DND-41 (cell line): ENCODE measurements at regions not wholly inside any gene's neighbourhood (a gene's known extent, or its start where the extent isn't known, plus 50 kb on each side); places are given as distances from the start of the nearest gene placed in this dataset.

ENCODE experiments used
- ATAC-seq: fragments of 200-7000 bp; cut with Tn5 transposase; 3 replicates; pipeline ENCODE4 v1.9.1; 2021; ENCODE audit warnings: low read depth; ENCODE audit not compliant: insufficient read depth
- DNase-seq: peaks from one replicate; pipeline ENCODE4 v3.0.0-alpha.2; 2020
- H2AFZ ChIP-seq: 2 replicates; pipeline ENCODE4 v1.6.0; 2012; ENCODE audit warnings: low read depth, low read length
- H3K27ac ChIP-seq: 2 replicates; pipeline ENCODE4 v1.5.1; 2012; ENCODE audit warnings: low read length, inconsistent platforms
- H3K27me3 ChIP-seq: fragments of 200-600 bp; sonication (generic); 2 replicates; pipeline ENCODE4 v1.6.0; 2012; ENCODE audit warnings: low read length, mild to moderate bottlenecking, inconsistent platforms; ENCODE audit not compliant: insufficient read depth, poor library complexity
- H3K36me3 ChIP-seq: 2 replicates; pipeline ENCODE4 v1.5.1; 2012; ENCODE audit warnings: low read length, inconsistent platforms; ENCODE audit not compliant: insufficient read depth
- H3K4me1 ChIP-seq: 2 replicates; pipeline ENCODE4 v1.5.1; 2012; ENCODE audit warnings: mild to moderate bottlenecking, low read length; ENCODE audit not compliant: insufficient read depth
- H3K4me2 ChIP-seq: 2 replicates; pipeline ENCODE4 v1.6.0; 2012; ENCODE audit warnings: mild to moderate bottlenecking, moderate library complexity, low read length, inconsistent platforms; ENCODE audit not compliant: insufficient read depth
- H3K4me3 ChIP-seq, 2 experiments: fragments of 200-600 bp in 1 of 2; shearing (Covaris generic) in 1 of 2; 2 replicates each; pipeline ENCODE4 v1.5.1; 2012 to 2016; ENCODE audit warnings: inconsistent platforms in 2 of 2, low read length in 2 of 2, mild to moderate bottlenecking in 2 of 2, low read depth in 1 of 2, moderate library complexity in 1 of 2
- H3K79me2 ChIP-seq: 2 replicates; pipeline ENCODE4 v1.6.0; 2012; ENCODE audit warnings: low read length, inconsistent platforms; ENCODE audit not compliant: insufficient read depth
- H3K9ac ChIP-seq: 2 replicates; pipeline ENCODE4 v1.6.0; 2012; ENCODE audit warnings: low read depth, mild to moderate bottlenecking, inconsistent platforms, low read length, moderate library complexity
- H3K9me3 ChIP-seq: 2 replicates; pipeline ENCODE4 v1.5.1; 2012; ENCODE audit warnings: low read length, moderate library complexity, mild to moderate bottlenecking, inconsistent platforms; ENCODE audit not compliant: insufficient read depth, severe bottlenecking
- H4K20me1 ChIP-seq: 2 replicates; pipeline ENCODE4 v1.6.0; 2012; ENCODE audit warnings: low read length; ENCODE audit not compliant: insufficient read depth
- EZH2 ChIP-seq: IDR thresholded peaks from 3 replicates; pipeline ENCODE4 v1.6.1; 2012; ENCODE audit warnings: borderline replicate concordance, low read depth, mild to moderate bottlenecking, moderate library complexity, low read length, inconsistent platforms; ENCODE audit not compliant: severe bottlenecking
- TF ChIP-seq, protein P1 (sequence below): IDR thresholded peaks from 2 replicates; pipeline ENCODE4 v1.5.1; 2012; ENCODE audit warnings: borderline replicate concordance, low read length, moderate library complexity, mild to moderate bottlenecking; ENCODE audit not compliant: poor library complexity, severe bottlenecking; ENCODE audit errors: extremely low read depth

DNA sequence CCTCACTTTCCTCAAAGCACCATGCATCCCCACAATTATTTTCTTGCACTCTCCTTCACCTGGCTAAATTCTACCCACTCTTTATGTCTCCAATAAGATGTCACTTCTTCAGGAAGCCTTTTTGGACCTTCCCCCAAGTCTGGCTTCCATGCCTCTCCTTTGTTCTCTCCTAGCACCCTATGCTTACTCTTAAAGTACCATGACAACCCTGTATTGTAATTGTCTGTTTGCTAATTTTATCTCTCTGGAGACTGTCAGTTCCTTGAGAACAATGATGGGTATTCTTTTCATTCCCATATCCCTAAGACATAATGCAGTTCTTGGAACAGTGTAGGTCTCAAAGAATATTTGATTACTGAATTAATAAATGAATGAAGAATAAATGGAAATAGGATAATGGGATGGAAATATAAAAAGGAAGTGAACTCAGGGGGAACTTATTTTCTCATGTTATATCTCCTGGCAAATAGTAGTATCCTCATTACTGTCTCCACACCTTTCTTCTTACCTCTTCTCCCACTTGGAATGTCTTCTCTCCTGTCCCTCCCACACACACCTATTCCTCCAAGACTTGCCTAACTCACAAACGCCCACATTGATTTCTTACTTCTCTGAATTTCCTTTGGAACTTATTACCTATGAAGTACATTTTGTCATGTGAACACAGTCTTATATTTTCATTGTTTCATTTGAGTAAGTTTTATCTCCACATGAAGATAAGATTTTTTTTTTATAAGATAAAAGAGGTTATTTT lies 499.1 kb downstream of the NFIB start:
- Histone ChIP-seq H3K36me3 (no peaks in the 10 kb centered on the region), H3K79me2 (no peaks in the 10 kb centered on the region), H3K4me2 (no peak overlapping the region), H3K9ac (no peak overlapping the region), H3K4me3 (no peak overlapping the region), H2AFZ (no peak overlapping the region), H3K4me1 (no peaks in the 10 kb centered on the region), H3K27me3 (no peaks in the 10 kb centered on the region), H3K27ac (no peak overlapping the region), H3K9me3 (no peaks in the 10 kb centered on the region), H4K20me1 (no peaks in the 10 kb centered on the region)
- DNase-seq (no peak), ATAC-seq (no peak)
- no peak for TF ChIP-seq EZH2
- TF ChIP-seq, protein P1, sequence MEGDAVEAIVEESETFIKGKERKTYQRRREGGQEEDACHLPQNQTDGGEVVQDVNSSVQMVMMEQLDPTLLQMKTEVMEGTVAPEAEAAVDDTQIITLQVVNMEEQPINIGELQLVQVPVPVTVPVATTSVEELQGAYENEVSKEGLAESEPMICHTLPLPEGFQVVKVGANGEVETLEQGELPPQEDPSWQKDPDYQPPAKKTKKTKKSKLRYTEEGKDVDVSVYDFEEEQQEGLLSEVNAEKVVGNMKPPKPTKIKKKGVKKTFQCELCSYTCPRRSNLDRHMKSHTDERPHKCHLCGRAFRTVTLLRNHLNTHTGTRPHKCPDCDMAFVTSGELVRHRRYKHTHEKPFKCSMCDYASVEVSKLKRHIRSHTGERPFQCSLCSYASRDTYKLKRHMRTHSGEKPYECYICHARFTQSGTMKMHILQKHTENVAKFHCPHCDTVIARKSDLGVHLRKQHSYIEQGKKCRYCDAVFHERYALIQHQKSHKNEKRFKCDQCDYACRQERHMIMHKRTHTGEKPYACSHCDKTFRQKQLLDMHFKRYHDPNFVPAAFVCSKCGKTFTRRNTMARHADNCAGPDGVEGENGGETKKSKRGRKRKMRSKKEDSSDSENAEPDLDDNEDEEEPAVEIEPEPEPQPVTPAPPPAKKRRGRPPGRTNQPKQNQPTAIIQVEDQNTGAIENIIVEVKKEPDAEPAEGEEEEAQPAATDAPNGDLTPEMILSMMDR, result no peak

DNA sequence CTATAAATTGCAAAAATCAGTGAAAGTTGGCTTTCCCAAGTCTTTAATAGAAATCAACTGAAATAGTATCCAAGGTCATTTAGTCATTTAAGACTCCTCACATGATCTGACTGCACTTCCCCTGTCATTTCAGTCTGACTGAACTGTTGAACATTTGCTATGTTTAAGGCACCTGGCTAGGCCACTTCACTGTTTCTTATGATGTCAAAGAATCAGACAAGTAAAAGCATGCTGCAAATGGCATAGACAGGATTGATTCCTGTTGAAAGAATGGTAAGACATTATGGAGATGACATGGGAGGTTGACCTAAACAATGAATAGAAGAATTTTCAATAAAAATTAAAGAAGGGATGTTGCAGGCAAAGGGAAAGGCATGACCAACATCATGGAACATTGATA lies 502.1 kb downstream of the NFIB start:
- H3K36me3 ChIP-seq, result no peaks in the 10 kb centered on the region
- H2AFZ ChIP-seq, result no peak overlapping the region

DNA sequence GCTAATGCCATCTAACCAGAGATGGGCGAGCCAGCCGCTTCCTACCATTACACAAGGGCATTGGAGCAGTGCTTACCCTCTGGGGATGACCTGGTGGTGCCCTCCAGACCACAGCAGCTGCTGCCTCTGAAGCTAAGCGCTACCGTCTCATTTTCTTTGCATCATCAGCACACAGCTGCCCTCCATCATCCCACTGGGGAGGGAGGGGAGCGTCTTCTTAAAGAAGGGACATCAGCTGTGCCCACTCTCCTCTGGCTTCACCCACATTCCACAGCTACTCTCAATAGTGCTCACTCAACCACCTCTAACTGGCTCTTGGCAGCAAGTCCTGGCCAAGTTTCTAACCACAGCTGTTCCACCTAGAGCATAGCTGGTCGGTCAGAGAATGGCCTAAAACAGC lies 503.4 kb downstream of the NFIB start:
- Histone ChIP-seq H3K9ac (no peak overlapping the region), H3K27me3 (no peaks in the 10 kb centered on the region), H3K4me1 (no peaks in the 10 kb centered on the region), H3K9me3 (no peaks in the 10 kb centered on the region), H2AFZ (no peak overlapping the region), H3K4me2 (no peak overlapping the region), H4K20me1 (no peaks in the 10 kb centered on the region), H3K27ac (no peak overlapping the region), H3K4me3 (no peak overlapping the region), H3K79me2 (no peaks in the 10 kb centered on the region), H3K36me3 (no peaks in the 10 kb centered on the region)
- ATAC-seq (no peak), DNase-seq (no peak)
- TF ChIP-seq, protein P1, result no peak
- no peak for TF ChIP-seq EZH2

More for the DNA sequence above, 502.1 kb downstream of the NFIB start:
- Histone ChIP-seq H3K27ac (no peak overlapping the region), H3K4me3 (no peak overlapping the region), H4K20me1 (no peaks in the 10 kb centered on the region), H3K9me3 (no peaks in the 10 kb centered on the region), H3K79me2 (no peaks in the 10 kb centered on the region), H3K4me2 (no peak overlapping the region), H3K27me3 (no peaks in the 10 kb centered on the region), H3K9ac (no peak overlapping the region), H3K4me1 (no peaks in the 10 kb centered on the region)
- DNase-seq (no peak), ATAC-seq (no peak)
- TF ChIP-seq, protein P1, result no peak
- TF ChIP-seq EZH2, result no peak

DNA sequence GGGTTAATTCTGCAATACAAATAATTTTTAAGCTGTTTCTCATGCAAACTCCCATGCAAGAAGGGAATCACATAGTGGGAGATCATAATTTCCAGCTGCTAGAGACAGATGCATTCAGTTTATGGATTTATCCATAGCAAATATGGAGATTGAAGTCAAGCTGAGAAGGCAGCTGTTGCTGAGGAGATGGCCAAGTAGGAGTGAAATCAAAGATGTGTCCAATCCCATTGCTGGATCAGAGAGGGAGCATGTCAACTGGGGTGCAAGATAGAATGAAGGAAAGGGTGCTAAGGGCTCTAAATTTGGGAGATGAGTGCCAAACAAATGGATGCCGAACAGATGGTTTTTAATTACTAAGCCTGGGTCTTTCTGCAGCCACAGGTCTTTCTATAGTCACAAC lies 504.5 kb downstream of the NFIB start:
- Histone ChIP-seq H3K27me3 (no peaks in the 10 kb centered on the region), H3K4me2 (no peak overlapping the region), H3K9me3 (no peaks in the 10 kb centered on the region), H3K4me3 (no peak overlapping the region), H3K36me3 (no peaks in the 10 kb centered on the region), H3K79me2 (no peaks in the 10 kb centered on the region), H2AFZ (no peak overlapping the region), H3K4me1 (no peaks in the 10 kb centered on the region), H3K9ac (no peak overlapping the region), H4K20me1 (no peaks in the 10 kb centered on the region), H3K27ac (no peak overlapping the region)
- no peak for TF ChIP-seq EZH2
- TF ChIP-seq, protein P1, result no peak
- no peak for DNase-seq
- no peak for ATAC-seq
